HCT116 (cell line): ENCODE measurements at regions not wholly inside any gene's neighbourhood (a gene's known extent, or its start where the extent isn't known, plus 50 kb on each side); places are given as distances from the start of the nearest gene placed in this dataset.

Experiments used
- ATAC-seq: fragments of 200-7000 bp; cut with Tn5 transposase; 2 replicates; pipeline ENCODE4 v1.9.1; 2020; ENCODE audit warnings: mild to moderate bottlenecking, moderate library complexity
- BruUV-seq: library from RNA; stranded (reverse); fragments of 400-500 nt; replicated peaks from 2 replicates; lab custom pipeline; 2021; lab: Mats Ljungman, UMichigan
- CTCF ChIA-PET: fragments of 300-600 bp; sonication (Branson Sonifier 250); formaldehyde crosslinking; loops from one replicate; lab custom pipeline; 2021; ENCODE audit warnings: antibody characterized with exemption; lab: Charles Lee
- POLR2A ChIA-PET: fragments of 300-600, 350-600 bp; sonication (Branson Sonifier 250); formaldehyde crosslinking; loops from one replicate; lab custom pipeline; 2021; ENCODE audit warnings: antibody characterized with exemption; lab: Charles Lee
- RAD21 ChIA-PET, 2 experiments: fragments of 300-600 bp; sonication (Branson Sonifier 250); formaldehyde crosslinking; loops; one replicate each; lab custom pipeline; 2023; ENCODE audit warnings: low total read pairs in 2 of 2; ENCODE audit not compliant: uncharacterized antibody in 2 of 2, unreplicated experiment in 2 of 2, low non-redundant PET in 1 of 2; lab: Charles Lee
- DNase-seq: peaks from one replicate; pipeline ENCODE4 v3.0.0-alpha.2; 2010; ENCODE audit warnings: low read depth, low spot score
- H2AFZ ChIP-seq: fragments of 200-600 bp; shearing (Covaris generic), sonication (generic); 2 replicates; pipeline ENCODE4 v1.6.1; 2017; ENCODE audit warnings: low read depth, mixed run types, mixed read lengths, antibody characterized with exemption, low read length; ENCODE audit not compliant: poor library complexity, severe bottlenecking
- H3K27ac ChIP-seq: 2 replicates; pipeline ENCODE4 v1.5.1; 2012; ENCODE audit warnings: low read depth, low read length
- H3K27me3 ChIP-seq: fragments of 200-600 bp; sonication (generic); 2 replicates; pipeline ENCODE4 v1.6.1; 2016; ENCODE audit warnings: mixed run types, low read length, mixed read lengths; ENCODE audit not compliant: insufficient read depth
- H3K36me3 ChIP-seq, 2 experiments: fragments of 200-500 bp in 1 of 2; fragments of 200-600 bp in 1 of 2; sonication (Bioruptor generic) in 1 of 2; sonication (generic) in 1 of 2; 2 replicates each; pipeline versions ENCODE4 v1.5.1 to v1.6.1; 2014 to 2016; ENCODE audit warnings: low read length in 2 of 2, inconsistent platforms in 1 of 2, mixed read lengths in 1 of 2, mixed run types in 1 of 2; ENCODE audit not compliant: insufficient read depth in 2 of 2, control insufficient read depth in 1 of 2
- H3K4me1 ChIP-seq, 2 experiments: fragments of 200-600 bp in 1 of 2; sonication (generic) in 1 of 2; 2 replicates each; pipeline versions ENCODE4 v1.5.1 to v1.6.1; 2012 to 2017; ENCODE audit warnings: low read length in 2 of 2, inconsistent platforms in 1 of 2, mild to moderate bottlenecking in 1 of 2, mixed read lengths in 1 of 2, mixed run types in 1 of 2, moderate library complexity in 1 of 2; ENCODE audit not compliant: insufficient read depth in 2 of 2, control insufficient read depth in 1 of 2
- H3K4me2 ChIP-seq: fragments of 200-600 bp; sonication (generic); 2 replicates; pipeline ENCODE4 v1.6.1; 2017; ENCODE audit warnings: mixed run types, low read length, mixed read lengths
- H3K4me3 ChIP-seq, 2 experiments: fragments of 200-600 bp in 1 of 2; sonication (generic) in 1 of 2; replicated peaks in 1 of 2; 2 replicates each; pipeline ENCODE4 v1.5.1; 2011 to 2016; ENCODE audit warnings: low read length in 2 of 2, control low read depth in 1 of 2, low read depth in 1 of 2, mild to moderate bottlenecking in 1 of 2, mixed read lengths in 1 of 2, mixed run types in 1 of 2
- H3K79me2 ChIP-seq: fragments of 200-600 bp; sonication (generic); 2 replicates; pipeline ENCODE4 v1.6.1; 2017; ENCODE audit warnings: mild to moderate bottlenecking, mixed run types, low read length, moderate library complexity, mixed read lengths; ENCODE audit not compliant: insufficient read depth
- H3K9ac ChIP-seq: fragments of 200-600 bp; sonication (generic); 2 replicates; pipeline ENCODE4 v1.6.1; 2016; ENCODE audit warnings: low read length, mixed read lengths
- H3K9me2 ChIP-seq: fragments of 200-600 bp; sonication (generic), shearing (Covaris generic); 2 replicates; pipeline ENCODE4 v1.6.1; 2017; ENCODE audit warnings: mixed run types, mild to moderate bottlenecking, moderate library complexity; ENCODE audit not compliant: insufficient read depth
- H3K9me3 ChIP-seq, 2 experiments: fragments of 200-500 bp in 1 of 2; fragments of 200-600 bp in 1 of 2; sonication (Bioruptor generic) in 1 of 2; sonication (generic) in 1 of 2; 2 replicates each; pipeline ENCODE4 v1.6.1; 2014 to 2017; ENCODE audit warnings: low read length in 2 of 2, mixed read lengths in 2 of 2, inconsistent platforms in 1 of 2, low read depth in 1 of 2, mild to moderate bottlenecking in 1 of 2, mixed run types in 1 of 2, moderate library complexity in 1 of 2; ENCODE audit not compliant: control insufficient read depth in 1 of 2, insufficient read depth in 1 of 2
- H4K20me1 ChIP-seq: fragments of 200-600 bp; sonication (generic), shearing (Covaris generic); 2 replicates; pipeline ENCODE4 v1.6.1; 2017; ENCODE audit warnings: mixed run types, mild to moderate bottlenecking, moderate library complexity; ENCODE audit not compliant: insufficient read depth
- CEBPB ChIP-seq: IDR thresholded peaks from 2 replicates; pipeline ENCODE4 v1.6.1; 2012; ENCODE audit warnings: low read depth
- EGR1 ChIP-seq: IDR thresholded peaks from 2 replicates; pipeline ENCODE4 v1.6.1; 2012; ENCODE audit warnings: low read depth
- ELF1 ChIP-seq: IDR thresholded peaks from 2 replicates; pipeline ENCODE4 v1.6.1; 2012; ENCODE audit warnings: low read depth, borderline replicate concordance
- EZH2 ChIP-seq: fragments of 200-600 bp; sonication (generic); IDR thresholded peaks from 2 replicates; pipeline ENCODE4 v1.6.1; 2017; ENCODE audit warnings: antibody characterized with exemption, mixed run types
- EZH2phosphoT487 ChIP-seq: fragments of 200-600 bp; IDR thresholded peaks from 2 replicates; pipeline ENCODE4 v1.6.1; 2018; ENCODE audit warnings: antibody characterized with exemption, borderline replicate concordance
- FOSL1 ChIP-seq: IDR thresholded peaks from 2 replicates; pipeline ENCODE4 v1.6.1; 2012; ENCODE audit warnings: low read depth
- JUND ChIP-seq: IDR thresholded peaks from 2 replicates; pipeline ENCODE4 v1.6.1; 2012
- POLR2A ChIP-seq: IDR thresholded peaks from 2 replicates; pipeline ENCODE4 v1.7.0; 2011; ENCODE audit warnings: borderline replicate concordance; ENCODE audit not compliant: insufficient read depth, insufficient read length; ENCODE audit errors: extremely low read depth
- POLR2AphosphoS5 ChIP-seq: IDR thresholded peaks from 2 replicates; pipeline ENCODE4 v1.6.1; 2011; ENCODE audit warnings: mild to moderate bottlenecking, low read depth, low read length, moderate library complexity
- RAD21 ChIP-seq: IDR thresholded peaks from 2 replicates; pipeline ENCODE4 v1.6.1; 2012; ENCODE audit warnings: low read depth, mild to moderate bottlenecking
- SIN3A ChIP-seq: IDR thresholded peaks from 2 replicates; pipeline ENCODE4 v1.6.1; 2012; ENCODE audit warnings: low read depth
- SP1 ChIP-seq: IDR thresholded peaks from 2 replicates; pipeline ENCODE4 v1.6.1; 2012; ENCODE audit warnings: low read depth
- TCF7L2 ChIP-seq: IDR thresholded peaks from 2 replicates; pipeline ENCODE4 v1.7.0; 2011; ENCODE audit warnings: borderline replicate concordance, inconsistent platforms; ENCODE audit not compliant: insufficient read depth, insufficient read length; ENCODE audit errors: extremely low read depth
- intact Hi-C: fragments of 100-400 bp; cut with micrococcal nuclease; formaldehyde crosslinking; loops from 2 replicates; pipeline ENCODE4 v1.10.0; 2022
- TF ChIP-seq, protein P1 (sequence below), 3 experiments: fragments of 200-600 bp in 1 of 3; sonication (generic) in 1 of 3; IDR thresholded peaks in 2 of 3; conservative IDR thresholded peaks in 1 of 3; 2 replicates each; pipeline ENCODE4 v1.5.1; 2012 to 2017; ENCODE audit warnings: low read depth in 2 of 3, low read length in 2 of 3, antibody characterized with exemption in 1 of 3, borderline replicate concordance in 1 of 3, control low read depth in 1 of 3, mild to moderate bottlenecking in 1 of 3, mixed read lengths in 1 of 3, mixed run types in 1 of 3, moderate library complexity in 1 of 3; ENCODE audit not compliant: insufficient read depth in 1 of 3
- TF ChIP-seq, protein P2 (sequence below): IDR thresholded peaks from 2 replicates; pipeline ENCODE4 v1.6.1; 2012
- TF ChIP-seq, protein P3 (sequence below): IDR thresholded peaks from 2 replicates; pipeline ENCODE4 v1.6.1; 2012

DNA sequence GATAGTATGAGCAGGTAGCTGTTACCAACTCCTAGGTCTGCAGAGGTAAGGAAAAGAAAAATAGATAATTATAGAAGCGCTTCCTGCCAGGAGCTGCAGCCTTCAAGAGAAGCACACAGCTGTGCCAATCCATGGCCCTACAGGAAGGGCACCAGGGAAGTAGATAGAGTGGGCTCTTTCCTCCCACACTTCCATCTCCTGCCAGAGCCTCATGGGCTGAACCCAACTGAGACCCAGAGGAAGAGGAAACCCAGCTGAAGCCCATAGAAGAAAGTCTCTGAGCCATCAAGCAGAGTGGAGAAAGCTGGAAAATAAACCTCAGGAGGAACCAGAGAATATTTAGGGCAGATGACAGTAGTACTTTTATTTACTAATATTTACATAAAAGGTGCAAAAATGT lies 146.7 kb upstream of the ATXN1 start:
- Histone ChIP-seq H3K36me3 (no peaks in the 10 kb centered on the region), H3K4me3 (no peak overlapping the region), H4K20me1 (no peaks in the 10 kb centered on the region), H3K9ac (no peak overlapping the region), H2AFZ (no peak overlapping the region), H3K4me2 (no peak overlapping the region), H3K79me2 (no peaks in the 10 kb centered on the region), H3K9me3 (no peaks in the 10 kb centered on the region), H3K9me2 (no peaks in the 10 kb centered on the region), H3K4me1 (no peaks in the 10 kb centered on the region), H3K27ac (no peak overlapping the region), H3K27me3 (no peaks in the 10 kb centered on the region)
- no peak for ATAC-seq
- POLR2A ChIA-PET: no interaction called here
- RAD21 ChIA-PET: no interaction called here
- no peak for DNase-seq
- no TSS peak for BruUV-seq
- TF ChIP-seq FOSL1 (no peak), EZH2 (no peak), EZH2phosphoT487 (no peak)
- TF ChIP-seq, protein P1, sequence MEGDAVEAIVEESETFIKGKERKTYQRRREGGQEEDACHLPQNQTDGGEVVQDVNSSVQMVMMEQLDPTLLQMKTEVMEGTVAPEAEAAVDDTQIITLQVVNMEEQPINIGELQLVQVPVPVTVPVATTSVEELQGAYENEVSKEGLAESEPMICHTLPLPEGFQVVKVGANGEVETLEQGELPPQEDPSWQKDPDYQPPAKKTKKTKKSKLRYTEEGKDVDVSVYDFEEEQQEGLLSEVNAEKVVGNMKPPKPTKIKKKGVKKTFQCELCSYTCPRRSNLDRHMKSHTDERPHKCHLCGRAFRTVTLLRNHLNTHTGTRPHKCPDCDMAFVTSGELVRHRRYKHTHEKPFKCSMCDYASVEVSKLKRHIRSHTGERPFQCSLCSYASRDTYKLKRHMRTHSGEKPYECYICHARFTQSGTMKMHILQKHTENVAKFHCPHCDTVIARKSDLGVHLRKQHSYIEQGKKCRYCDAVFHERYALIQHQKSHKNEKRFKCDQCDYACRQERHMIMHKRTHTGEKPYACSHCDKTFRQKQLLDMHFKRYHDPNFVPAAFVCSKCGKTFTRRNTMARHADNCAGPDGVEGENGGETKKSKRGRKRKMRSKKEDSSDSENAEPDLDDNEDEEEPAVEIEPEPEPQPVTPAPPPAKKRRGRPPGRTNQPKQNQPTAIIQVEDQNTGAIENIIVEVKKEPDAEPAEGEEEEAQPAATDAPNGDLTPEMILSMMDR (IDR thresholded peaks at IDR 0.05 in 2 of 3, conservative IDR thresholded peaks at IDR 0.05 in 1 of 3; ENCODE audit: borderline replicate concordance in 1 of 3, insufficient read depth in 1 of 3, low read depth in 2 of 3, low read length in 2 of 3): no peak
- intact Hi-C loops: no loop called here
- CTCF ChIA-PET: no interaction called here

DNA sequence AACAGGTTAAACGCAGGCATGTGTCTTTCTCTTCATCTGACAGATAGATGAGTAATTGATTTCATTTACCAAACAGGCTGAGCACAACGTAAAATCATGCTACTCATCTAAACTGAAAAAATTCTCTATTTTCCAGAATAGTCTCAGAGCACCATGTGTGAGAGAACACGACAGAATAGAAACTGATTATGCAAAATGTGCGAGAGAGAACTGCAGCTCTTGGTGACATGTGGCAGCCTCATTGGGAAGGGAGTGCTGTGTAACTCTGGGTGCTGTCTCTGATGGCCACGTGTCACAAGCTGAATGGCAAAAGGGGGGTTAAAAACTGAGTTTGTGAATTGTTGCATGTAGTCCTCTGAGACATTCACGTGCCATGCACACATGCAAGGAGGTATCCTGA lies 143.7 kb upstream of the ATXN1 start:
- no peaks in the 10 kb centered on the region for H3K4me1 ChIP-seq
- ATAC-seq: no peak
- H3K79me2 ChIP-seq: no peaks in the 10 kb centered on the region
- RAD21 ChIA-PET: no interaction called here
- no TSS peak for BruUV-seq
- POLR2A ChIA-PET: no interaction called here
- H4K20me1 ChIP-seq: no peaks in the 10 kb centered on the region
- TF ChIP-seq, protein P2, sequence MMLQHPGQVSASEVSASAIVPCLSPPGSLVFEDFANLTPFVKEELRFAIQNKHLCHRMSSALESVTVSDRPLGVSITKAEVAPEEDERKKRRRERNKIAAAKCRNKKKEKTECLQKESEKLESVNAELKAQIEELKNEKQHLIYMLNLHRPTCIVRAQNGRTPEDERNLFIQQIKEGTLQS: no peak
- TF ChIP-seq EZH2phosphoT487 (no peak), POLR2AphosphoS5 (no peak), RAD21 (no peak), FOSL1 (no peak), POLR2A (no peak), CEBPB (no peak), EZH2 (no peak), SP1 (no peak), ELF1 (no peak), JUND (no peak), TCF7L2 (no peak), SIN3A (no peak), EGR1 (no peak)
- TF ChIP-seq, protein P3, sequence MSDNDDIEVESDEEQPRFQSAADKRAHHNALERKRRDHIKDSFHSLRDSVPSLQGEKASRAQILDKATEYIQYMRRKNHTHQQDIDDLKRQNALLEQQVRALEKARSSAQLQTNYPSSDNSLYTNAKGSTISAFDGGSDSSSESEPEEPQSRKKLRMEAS: no peak
- TF ChIP-seq, protein P1 (IDR thresholded peaks at IDR 0.05 in 2 of 3, conservative IDR thresholded peaks at IDR 0.05 in 1 of 3; ENCODE audit: borderline replicate concordance in 1 of 3, insufficient read depth in 1 of 3, low read depth in 2 of 3, low read length in 2 of 3): no peak
- TF ChIP-seq, all 23 proteins: peak for 0
- H3K4me3 ChIP-seq: no peak overlapping the region
- H3K4me2 ChIP-seq: no peak overlapping the region
- H3K36me3 ChIP-seq: no peaks in the 10 kb centered on the region
- intact Hi-C loops: no loop called here
- H3K9me3 ChIP-seq: no peaks in the 10 kb centered on the region
- CTCF ChIA-PET: no interaction called here
- no peaks in the 10 kb centered on the region for H3K27me3 ChIP-seq
- no peak overlapping the region for H3K9ac ChIP-seq
- H2AFZ ChIP-seq: no peak overlapping the region
- DNase-seq: no peak
- 0 out of 2 replicates have a peak, but pooled peaks cover 4% of the 10 kb centered on the region for H3K9me2 ChIP-seq
- H3K27ac ChIP-seq: no peak overlapping the region
